ENCODE measurements at regions not wholly inside any gene's neighbourhood (a gene's known extent, or its start where the extent isn't known, plus 50 kb on each side); places are given as distances from the start of the nearest gene placed in this dataset.

GRCh38 chrX:112163906-112164305 is 81.3 kb upstream of the TRPC5 start (continued):
- TF ChIP-seq ZBTB40 (IDR thresholded peaks at IDR 0.05; ENCODE audit: borderline replicate concordance) (no peak), FOXM1 (IDR thresholded peaks at IDR 0.05; ENCODE audit: low read depth, low read length) (no peak), USF2 (IDR thresholded peaks at IDR 0.05; ENCODE audit: borderline replicate concordance, low read depth, low read length) (no peak), ATF3 (IDR thresholded peaks at IDR 0.05; ENCODE audit: borderline replicate concordance, extremely low read depth, low read depth, low read length) (no peak), REST (IDR thresholded peaks at IDR 0.05; ENCODE audit: low read depth, low read length) (no peak), SRF (IDR thresholded peaks at IDR 0.05; ENCODE audit: low read depth in 2 of 2, low read length in 2 of 2) (no peak)
- TF ChIP-seq, protein P1, sequence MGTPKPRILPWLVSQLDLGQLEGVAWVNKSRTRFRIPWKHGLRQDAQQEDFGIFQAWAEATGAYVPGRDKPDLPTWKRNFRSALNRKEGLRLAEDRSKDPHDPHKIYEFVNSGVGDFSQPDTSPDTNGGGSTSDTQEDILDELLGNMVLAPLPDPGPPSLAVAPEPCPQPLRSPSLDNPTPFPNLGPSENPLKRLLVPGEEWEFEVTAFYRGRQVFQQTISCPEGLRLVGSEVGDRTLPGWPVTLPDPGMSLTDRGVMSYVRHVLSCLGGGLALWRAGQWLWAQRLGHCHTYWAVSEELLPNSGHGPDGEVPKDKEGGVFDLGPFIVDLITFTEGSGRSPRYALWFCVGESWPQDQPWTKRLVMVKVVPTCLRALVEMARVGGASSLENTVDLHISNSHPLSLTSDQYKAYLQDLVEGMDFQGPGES (IDR thresholded peaks at IDR 0.05) = no peak
- TF ChIP-seq, protein P2, sequence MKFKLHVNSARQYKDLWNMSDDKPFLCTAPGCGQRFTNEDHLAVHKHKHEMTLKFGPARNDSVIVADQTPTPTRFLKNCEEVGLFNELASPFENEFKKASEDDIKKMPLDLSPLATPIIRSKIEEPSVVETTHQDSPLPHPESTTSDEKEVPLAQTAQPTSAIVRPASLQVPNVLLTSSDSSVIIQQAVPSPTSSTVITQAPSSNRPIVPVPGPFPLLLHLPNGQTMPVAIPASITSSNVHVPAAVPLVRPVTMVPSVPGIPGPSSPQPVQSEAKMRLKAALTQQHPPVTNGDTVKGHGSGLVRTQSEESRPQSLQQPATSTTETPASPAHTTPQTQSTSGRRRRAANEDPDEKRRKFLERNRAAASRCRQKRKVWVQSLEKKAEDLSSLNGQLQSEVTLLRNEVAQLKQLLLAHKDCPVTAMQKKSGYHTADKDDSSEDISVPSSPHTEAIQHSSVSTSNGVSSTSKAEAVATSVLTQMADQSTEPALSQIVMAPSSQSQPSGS (IDR thresholded peaks at IDR 0.05; ENCODE audit: low read length) = no peak
- TF ChIP-seq, protein P3, sequence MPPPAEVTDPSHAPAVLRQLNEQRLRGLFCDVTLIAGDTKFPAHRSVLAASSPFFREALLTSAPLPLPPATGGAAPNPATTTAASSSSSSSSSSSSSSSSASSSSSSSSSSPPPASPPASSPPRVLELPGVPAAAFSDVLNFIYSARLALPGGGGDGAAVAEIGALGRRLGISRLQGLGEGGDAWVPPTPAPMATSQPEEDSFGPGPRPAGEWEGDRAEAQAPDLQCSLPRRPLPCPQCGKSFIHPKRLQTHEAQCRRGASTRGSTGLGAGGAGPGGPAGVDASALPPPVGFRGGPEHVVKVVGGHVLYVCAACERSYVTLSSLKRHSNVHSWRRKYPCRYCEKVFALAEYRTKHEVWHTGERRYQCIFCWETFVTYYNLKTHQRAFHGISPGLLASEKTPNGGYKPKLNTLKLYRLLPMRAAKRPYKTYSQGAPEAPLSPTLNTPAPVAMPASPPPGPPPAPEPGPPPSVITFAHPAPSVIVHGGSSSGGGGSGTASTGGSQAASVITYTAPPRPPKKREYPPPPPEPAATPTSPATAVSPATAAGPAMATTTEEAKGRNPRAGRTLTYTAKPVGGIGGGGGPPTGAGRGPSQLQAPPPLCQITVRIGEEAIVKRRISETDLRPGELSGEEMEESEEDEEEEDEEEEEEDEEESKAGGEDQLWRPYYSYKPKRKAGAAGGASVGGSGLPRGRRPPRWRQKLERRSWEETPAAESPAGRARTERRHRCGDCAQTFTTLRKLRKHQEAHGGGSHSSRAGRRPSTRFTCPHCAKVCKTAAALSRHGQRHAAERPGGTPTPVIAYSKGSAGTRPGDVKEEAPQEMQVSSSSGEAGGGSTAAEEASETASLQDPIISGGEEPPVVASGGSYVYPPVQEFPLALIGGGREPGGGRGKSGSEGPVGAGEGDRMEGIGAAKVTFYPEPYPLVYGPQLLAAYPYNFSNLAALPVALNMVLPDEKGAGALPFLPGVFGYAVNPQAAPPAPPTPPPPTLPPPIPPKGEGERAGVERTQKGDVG (CRISPR knock-in tag; IDR thresholded peaks at IDR 0.05) = no peak

Measured in GM12878 (cell line).